Amygdala (tissue), 56 donors: ENCODE measurements at regions not wholly inside any gene's neighbourhood (a gene's known extent, or its start where the extent isn't known, plus 50 kb on each side); places are given as distances from the start of the nearest gene placed in this dataset.
"Not testable (repeated sequence)": the region's sequence is repeated elsewhere in the genome, so short reads cannot be mapped to it uniquely, and the experiment has no call there.

Source experiments
- DNase-seq, 56 donors: peaks; one replicate each; lab custom pipeline; 2025; lab: John Stamatoyannopoulos, UW

- no peak for DNase-seq
Observed at GRCh38 chr10:8407501-8408021, 353.1 kb downstream of the GATA3 start.

- no peak for DNase-seq
Observed at GRCh38 chr10:8410506-8410905, 356.0 kb downstream of the GATA3 start.

- no peak for DNase-seq
Observed at GRCh38 chr10:8412541-8412940, 358.1 kb downstream of the GATA3 start.

- DNase-seq = not testable (repeated sequence)
Observed at GRCh38 chr10:8415029-8415428, 360.5 kb downstream of the GATA3 start.

- DNase-seq = no peak
Observed at GRCh38 chr10:8416192-8416701, 361.8 kb downstream of the GATA3 start.

GRCh38 chr10:8416760-8417159, 362.3 kb downstream of the GATA3 start:
- DNase-seq = no peak

- DNase-seq = no peak
Observed at GRCh38 chr10:8417631-8418030, 363.1 kb downstream of the GATA3 start.

- DNase-seq = no peak
Observed at GRCh38 chr10:8418631-8419030, 364.1 kb downstream of the GATA3 start.

- no peak for DNase-seq
Observed at GRCh38 chr10:8420182-8420581, 365.7 kb downstream of the GATA3 start.

GRCh38 chr10:8424555-8425211, 370.2 kb downstream of the GATA3 start:
- no peak for DNase-seq

GRCh38 chr10:8428654-8429053, 374.2 kb downstream of the GATA3 start:
- no peak for DNase-seq

GRCh38 chr10:8430321-8430720, 375.8 kb downstream of the GATA3 start:
- no peak for DNase-seq

- no peak for DNase-seq
Observed at GRCh38 chr10:8431511-8431910, 377.0 kb downstream of the GATA3 start.

GRCh38 chr10:8435186-8436055, 380.9 kb downstream of the GATA3 start:
- DNase-seq = no peak

GRCh38 chr10:8437896-8438295, 383.4 kb downstream of the GATA3 start:
- DNase-seq = no peak

GRCh38 chr10:8438603-8439002, 384.1 kb downstream of the GATA3 start:
- no peak for DNase-seq

- DNase-seq = no peak
Observed at GRCh38 chr10:8439040-8439439, 384.6 kb downstream of the GATA3 start.

GRCh38 chr10:8444630-8445029, 390.1 kb downstream of the GATA3 start:
- peak in 1 of 56 donors; percentile 2 for DNase-seq

- DNase-seq = no peak
Observed at GRCh38 chr10:8445353-8445752, 390.9 kb downstream of the GATA3 start.

GRCh38 chr10:8449909-8450308, 395.4 kb downstream of the GATA3 start:
- no peak for DNase-seq

- DNase-seq = no peak
Observed at GRCh38 chr10:8453587-8453986, 399.1 kb downstream of the GATA3 start.

GRCh38 chr10:8454357-8454756, 399.9 kb downstream of the GATA3 start:
- no peak for DNase-seq
